Fibroblast of mammary gland (primary cell): ENCODE measurements at regions not wholly inside any gene's neighbourhood (a gene's known extent, or its start where the extent isn't known, plus 50 kb on each side); places are given as distances from the start of the nearest gene placed in this dataset.

Source experiments
- DNase-seq: peaks from one replicate; pipeline ENCODE4 v3.0.0-alpha.2; 2010; ENCODE audit warnings: low read depth
- H3K4me3 ChIP-seq: 2 replicates; pipeline ENCODE4 v1.5.1; 2011; ENCODE audit warnings: low read depth, mild to moderate bottlenecking, low read length, moderate library complexity; ENCODE audit not compliant: control insufficient read depth
- TF ChIP-seq, protein P1 (sequence below): conservative IDR thresholded peaks from 2 replicates; pipeline ENCODE4 v1.5.1; 2011; ENCODE audit warnings: low read depth, low read length, inconsistent platforms; ENCODE audit not compliant: control insufficient read depth, insufficient read depth

DNA sequence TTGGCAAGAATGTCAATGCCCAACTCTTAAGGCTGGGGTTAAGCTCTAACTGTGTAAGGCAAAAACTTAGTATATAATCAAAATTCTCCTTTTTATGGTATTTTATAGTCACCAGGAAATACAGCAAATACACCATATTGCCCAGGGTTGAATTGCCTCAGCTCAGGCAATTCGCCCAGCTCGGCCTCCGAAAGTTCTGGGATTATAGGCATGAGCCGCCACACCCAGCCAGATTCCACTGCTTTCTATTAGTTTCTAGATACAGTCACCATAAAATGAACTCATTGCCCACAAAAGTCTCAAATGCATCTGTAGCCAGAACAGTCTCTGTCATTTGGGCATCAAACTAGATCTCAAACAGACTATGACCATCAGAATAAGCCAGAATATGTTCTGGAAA lies 238.7 kb upstream of the TOX3 start:
- TF ChIP-seq, protein P1, sequence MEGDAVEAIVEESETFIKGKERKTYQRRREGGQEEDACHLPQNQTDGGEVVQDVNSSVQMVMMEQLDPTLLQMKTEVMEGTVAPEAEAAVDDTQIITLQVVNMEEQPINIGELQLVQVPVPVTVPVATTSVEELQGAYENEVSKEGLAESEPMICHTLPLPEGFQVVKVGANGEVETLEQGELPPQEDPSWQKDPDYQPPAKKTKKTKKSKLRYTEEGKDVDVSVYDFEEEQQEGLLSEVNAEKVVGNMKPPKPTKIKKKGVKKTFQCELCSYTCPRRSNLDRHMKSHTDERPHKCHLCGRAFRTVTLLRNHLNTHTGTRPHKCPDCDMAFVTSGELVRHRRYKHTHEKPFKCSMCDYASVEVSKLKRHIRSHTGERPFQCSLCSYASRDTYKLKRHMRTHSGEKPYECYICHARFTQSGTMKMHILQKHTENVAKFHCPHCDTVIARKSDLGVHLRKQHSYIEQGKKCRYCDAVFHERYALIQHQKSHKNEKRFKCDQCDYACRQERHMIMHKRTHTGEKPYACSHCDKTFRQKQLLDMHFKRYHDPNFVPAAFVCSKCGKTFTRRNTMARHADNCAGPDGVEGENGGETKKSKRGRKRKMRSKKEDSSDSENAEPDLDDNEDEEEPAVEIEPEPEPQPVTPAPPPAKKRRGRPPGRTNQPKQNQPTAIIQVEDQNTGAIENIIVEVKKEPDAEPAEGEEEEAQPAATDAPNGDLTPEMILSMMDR, result no peak
- no peak for DNase-seq
- no peak overlapping the region for H3K4me3 ChIP-seq

DNA sequence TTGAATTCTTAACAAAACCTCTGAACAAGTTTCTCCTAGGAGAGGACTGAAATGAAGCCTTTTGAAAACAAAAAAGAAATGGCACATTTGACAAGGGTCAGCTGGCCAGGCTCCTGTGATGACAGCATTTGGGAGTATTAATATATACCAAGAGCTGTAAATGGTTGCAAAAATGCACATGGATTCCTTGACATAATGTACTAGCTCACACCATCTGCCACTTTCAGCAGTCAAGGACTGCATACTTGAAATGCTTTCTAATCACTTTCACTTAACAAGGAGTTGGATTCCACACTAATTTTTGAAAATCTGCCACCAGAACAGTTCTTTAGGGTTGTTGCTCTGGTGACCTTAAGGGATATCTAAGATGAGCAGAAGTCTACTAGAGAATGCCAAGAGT lies 236.7 kb upstream of the TOX3 start:
- TF ChIP-seq, protein P1, result no peak
- no peak for DNase-seq
- no peak overlapping the region for H3K4me3 ChIP-seq

DNA sequence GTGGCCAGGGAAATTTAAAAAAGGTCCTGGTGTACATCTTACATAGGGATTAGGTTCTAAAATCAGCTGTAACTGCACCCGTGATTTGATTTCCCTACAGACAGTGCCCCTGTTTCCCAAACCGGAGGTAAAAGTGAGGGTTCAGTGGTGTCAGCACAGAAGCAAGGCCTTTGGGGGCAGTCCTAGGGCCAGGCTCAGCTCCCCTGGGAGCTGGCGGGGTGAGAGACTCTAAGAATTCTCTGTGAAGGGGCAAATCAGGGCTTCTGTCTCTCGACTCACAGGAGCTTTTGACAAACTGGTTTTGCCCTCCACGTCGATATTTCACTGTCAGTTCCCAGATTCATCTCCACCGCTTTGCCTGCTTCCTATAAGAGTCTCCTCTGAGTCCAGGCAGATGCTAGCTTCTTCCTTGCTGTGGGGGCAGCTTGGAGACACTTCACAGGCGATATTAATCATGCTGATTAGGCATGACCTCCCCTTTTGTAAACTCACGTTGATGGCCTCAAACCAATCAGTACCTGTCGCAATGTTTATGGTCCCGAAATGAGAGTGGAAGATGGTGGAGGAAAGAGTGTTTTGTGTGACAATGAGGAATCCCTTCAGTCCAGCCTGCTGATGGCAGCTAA lies 234.2 kb upstream of the TOX3 start:
- TF ChIP-seq, protein P1, result no peak
- DNase-seq, result no peak

DNA sequence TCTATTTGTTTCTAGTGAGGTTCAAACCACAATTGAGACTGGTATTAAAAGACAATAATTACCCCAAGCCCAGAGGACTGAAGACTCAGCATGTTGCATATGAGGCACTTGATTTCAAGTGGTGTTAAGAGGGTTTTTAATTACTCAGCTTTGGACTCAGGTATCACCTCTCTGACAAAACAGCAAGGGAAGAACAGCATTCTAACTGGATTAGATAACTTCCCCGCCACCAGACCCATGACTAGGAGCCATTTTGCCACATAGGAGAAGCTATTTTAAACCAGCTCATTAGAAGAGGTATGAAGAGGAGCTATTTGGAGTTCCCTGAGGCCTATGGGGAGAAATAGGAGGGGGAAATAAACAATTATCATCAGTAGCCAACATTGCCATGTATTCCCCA lies 226.1 kb upstream of the TOX3 start:
- H3K4me3 ChIP-seq, result no peak overlapping the region
- TF ChIP-seq, protein P1, result no peak
- no peak for DNase-seq

More for the DNA sequence above, 234.2 kb upstream of the TOX3 start:
- H3K4me3 ChIP-seq, result no peak overlapping the region

DNA sequence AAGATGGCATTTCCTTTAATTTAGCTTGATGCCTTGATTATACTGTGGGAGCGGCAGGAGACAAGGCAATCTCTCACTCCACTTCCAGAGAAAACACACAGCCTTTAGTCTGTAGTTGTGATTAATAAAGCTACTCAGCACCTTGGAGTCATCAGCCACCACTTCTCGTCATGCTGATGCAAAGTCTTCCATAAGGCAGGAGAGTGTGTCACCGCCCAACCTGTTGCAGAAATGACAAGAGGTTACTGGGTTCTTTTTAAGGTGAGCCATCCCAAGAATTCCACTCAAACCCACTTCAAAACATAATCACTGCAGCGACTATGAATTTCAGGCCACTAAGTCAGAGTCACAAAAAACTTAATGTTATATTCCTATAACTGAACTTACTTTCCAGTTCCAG lies 223.9 kb upstream of the TOX3 start:
- no peak overlapping the region for H3K4me3 ChIP-seq
- TF ChIP-seq, protein P1, result no peak
- no peak for DNase-seq

DNA sequence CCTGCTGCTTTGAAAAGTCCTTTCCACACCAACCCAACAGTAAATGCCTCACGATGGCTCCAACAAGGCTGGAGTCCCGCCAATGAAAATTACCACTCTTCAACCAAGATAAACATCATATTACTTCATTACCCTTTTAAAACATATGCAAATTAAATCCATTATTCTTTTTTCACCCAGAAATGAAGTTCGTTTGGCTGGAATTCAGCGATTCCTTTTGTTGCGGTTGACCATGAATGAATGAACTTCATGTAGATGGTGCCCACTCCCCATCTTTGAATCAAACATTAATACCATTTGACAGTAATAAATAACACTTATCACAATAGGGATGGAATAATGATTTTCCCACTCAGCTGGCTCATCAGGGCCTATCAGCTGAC lies 211.5 kb upstream of the TOX3 start:
- H3K4me3 ChIP-seq, result no peak overlapping the region
- TF ChIP-seq, protein P1, result no peak
- no peak for DNase-seq
